ENCODE measurements at regions not wholly inside any gene's neighbourhood (a gene's known extent, or its start where the extent isn't known, plus 50 kb on each side); places are given as distances from the start of the nearest gene placed in this dataset.

DNA sequence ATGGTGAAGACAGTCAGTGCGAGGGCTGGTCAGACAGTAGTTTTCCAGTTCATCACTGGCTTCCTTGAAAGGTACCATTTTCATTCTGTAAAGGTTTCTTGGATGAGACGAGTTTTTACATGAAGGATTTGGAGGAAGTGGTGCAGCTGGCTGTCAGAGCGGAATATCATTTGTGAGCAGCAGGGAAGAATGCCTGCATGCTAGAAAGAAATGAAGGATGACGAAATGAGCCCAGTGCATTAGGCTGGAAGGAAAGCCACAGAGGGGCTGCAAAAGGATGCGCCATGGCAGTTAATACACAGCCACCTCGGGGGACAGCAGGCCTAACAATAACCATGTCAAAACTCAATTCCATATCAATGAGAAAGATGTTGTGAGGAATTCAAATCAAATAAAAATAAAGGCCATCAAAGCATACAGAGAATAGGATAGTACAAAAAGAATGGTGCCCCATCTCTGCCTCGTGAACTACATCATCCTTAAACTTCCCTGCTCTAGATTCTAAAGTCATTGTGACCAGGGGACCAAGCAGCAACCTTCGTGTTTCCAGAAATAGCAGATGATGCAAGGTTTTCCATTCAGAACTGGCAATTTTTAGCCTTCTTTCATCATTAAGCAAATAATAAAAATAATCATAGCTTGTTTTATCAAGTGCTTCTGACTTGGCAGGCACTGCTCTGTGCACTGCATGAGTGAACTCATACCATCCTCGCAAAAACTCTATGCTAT, 504.2 kb downstream of the RFC3 start:
- no peak for DNase-seq
- intact Hi-C loops (cut with micrococcal nuclease): loop anchor here (10.0 kb wide), 1 partner anchor 553 kb away; no protein-coding TSS in a partner anchor
- peak; percentile 81 for ATAC-seq

DNA sequence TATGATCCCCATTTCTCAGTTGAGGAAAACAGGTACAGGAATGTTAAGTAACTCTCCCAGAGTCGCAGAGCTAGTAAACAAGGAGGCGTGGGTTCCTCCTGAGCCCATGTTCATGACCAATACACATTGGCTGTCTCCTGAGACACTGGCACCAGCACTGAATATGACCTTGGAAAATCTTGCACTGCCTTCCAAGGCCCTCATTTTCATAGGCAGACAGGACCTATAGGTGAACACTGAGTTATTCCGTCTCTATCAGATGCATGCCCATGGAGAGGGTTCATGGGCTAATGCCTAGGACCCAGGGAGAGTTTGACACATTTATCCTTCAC, 504.8 kb downstream of the RFC3 start:
- no peak for ATAC-seq
- intact Hi-C loops (cut with micrococcal nuclease): loop anchor here (10.0 kb wide), 1 partner anchor 552 kb away; no protein-coding TSS in a partner anchor
- no peak for DNase-seq

DNA sequence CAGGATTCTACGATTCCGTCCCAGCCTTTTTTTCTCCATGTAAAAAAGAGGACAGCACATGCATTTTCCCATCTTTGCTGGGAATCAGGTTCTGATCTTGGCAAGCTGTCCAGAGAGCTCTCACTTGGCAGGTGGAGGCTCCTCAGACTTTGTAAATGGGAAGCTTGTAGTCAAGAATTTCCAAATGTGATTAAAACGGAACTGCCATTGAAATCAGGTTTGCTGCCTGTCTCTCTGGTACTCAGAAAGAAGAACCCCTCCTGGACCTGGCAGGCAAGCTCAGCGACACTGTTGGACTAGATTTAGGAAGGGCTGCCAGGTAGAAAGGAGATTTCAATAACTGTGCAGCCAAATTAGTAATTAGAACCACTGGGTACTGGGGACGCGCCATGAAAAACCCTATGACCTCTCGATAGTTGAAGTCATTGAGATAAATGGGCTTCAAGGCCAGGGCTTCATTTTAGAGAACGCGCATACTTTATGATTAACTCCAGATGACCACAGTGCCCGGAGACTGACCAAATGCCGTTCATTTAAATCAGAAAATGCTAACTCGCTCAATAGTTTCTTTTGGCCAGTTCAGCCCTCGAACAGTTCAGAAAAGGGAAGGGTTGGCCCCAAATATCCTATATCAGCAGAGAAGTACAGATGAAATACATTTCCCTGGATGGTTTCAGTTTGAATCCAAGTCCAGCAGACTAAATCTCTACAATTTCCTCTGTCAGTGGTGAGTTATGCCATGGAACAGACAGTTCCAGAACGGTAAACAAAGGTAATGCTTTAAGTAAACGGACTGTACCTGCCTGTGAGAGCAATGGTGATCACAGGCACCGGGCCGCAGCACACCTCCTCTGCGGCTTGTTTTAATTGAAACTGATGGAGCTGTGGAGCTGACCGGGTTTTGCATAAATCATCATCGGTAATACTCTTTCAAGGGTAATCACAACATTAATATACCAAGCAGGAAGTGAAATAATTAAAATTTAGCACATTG, 517.4 kb downstream of the RFC3 start:
- DNase-seq (no peak), ATAC-seq (no peak)
- intact Hi-C loops (cut with micrococcal nuclease): no loop called here

DNA sequence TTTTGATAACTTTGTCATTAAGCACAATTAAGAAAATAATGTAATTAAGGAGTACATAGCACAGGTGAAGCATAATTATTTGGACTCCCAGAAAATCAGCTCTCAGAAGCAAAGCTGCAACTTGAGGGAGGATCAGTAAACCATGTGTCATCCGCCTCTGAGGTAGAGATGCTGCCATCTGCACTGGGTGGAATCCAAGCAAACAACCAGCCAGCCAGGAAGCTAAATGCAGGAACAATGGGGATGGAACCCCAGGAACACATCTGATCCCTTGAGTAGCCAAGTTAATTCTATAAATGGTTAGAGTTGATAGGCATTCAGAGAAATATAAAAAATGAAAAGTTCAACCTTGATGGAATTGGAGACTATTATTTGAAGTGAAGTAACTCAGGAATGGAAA, 520.2 kb downstream of the RFC3 start:
- intact Hi-C loops (cut with micrococcal nuclease): no loop called here
- ATAC-seq: no peak
- DNase-seq: no peak

DNA sequence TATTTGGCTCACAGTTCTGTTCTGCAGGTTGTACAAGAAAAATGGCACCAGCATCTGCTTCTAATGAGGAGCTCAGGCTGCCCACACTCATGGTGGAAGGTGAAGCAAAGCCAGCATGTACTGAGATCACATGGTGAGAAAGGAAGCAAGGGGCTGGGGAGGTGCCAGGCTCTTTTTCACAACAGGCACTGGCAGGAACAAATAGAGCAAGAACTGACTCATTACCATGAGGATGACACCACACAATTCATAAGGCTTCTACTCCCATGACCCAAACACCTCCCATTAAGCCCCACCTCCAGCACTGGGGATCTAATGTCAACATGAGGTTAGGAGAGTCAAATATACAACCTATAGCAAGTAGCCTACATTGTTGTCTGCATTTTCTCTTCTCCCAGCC, 522.6 kb downstream of the RFC3 start:
- ATAC-seq: no peak
- DNase-seq: no peak
- intact Hi-C loops (cut with micrococcal nuclease): no loop called here

DNA sequence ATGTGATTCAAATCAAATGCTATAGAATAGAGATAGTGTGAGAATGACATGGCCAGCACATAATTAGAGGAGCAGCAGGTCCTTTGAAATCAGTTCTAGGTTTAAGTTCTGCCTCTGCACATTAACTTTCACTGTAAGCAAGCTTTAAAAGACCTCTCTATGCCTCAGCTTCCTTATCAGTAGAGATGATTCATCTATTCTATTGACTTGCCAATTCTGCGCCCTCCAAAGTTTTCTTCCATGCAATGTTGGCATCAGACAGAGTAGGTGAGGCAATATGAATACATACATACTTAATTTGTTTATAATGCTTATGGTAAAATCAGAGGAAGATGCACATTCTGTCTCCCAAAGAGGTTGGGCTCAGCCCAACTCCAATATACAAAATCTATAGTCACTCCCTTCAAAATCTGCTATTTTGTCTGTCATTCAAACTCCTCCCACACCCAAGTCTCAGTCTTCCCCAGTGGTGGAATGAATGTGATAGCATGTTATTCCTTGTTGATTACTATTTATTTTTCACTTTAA, 525.5 kb downstream of the RFC3 start:
- intact Hi-C loops (cut with micrococcal nuclease): no loop called here
- ATAC-seq: no peak

DNA sequence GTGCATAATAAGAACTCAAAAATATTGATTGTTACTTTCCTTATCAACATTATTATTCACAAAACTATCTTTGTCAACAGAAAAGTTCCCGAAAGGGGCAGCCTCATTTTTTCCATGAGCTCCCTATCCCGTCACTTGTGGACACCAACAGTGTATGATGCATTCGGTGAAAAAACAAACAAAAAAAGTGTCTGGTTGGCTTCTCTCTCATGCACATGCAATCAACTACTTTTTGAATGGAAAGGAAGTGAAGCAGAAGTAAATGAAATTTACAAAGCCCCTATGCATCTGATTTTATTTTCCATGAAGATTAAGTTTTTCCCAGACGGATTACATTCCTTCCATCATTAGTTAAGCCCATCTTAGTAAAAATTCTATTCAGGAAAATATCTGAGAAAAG, 526.9 kb downstream of the RFC3 start:
- intact Hi-C loops (cut with micrococcal nuclease): no loop called here
- no peak for DNase-seq
- ATAC-seq: no peak

More for the DNA sequence above, 525.5 kb downstream of the RFC3 start:
- DNase-seq: no peak

DNA sequence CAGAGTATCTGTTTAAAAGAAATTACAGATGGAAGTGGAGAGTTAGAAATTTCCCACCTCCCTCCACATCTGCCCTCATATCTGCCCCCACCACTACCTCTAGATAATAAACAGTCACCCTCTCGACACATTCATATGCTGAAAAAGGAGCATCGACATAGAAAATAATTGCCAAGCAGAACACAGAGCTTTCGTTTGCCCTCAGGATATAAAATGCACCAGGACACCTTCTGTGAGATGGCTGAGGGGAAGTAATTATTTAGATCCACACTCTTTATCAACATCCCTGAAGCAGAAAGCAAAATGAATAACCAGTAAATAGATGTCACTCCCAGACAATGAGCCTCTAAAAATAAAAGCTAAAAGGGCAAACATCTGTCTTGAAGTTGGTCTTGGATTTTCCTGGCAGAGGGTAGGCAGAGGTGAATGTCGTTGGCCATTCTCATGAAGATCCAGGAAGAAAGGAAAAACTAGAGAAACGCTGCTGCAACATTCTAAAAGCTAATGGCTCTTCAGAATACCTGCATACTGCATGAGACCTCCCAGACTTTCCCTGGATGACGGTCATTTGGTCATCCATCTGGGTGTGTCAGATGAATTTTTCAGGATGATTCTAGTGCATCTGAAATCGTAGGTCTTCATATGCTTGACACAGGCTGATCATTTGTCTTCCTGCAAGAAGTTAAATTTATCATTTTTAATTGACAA, 527.5 kb downstream of the RFC3 start:
- intact Hi-C loops (cut with micrococcal nuclease): no loop called here
- DNase-seq (no peak), ATAC-seq (no peak)

DNA sequence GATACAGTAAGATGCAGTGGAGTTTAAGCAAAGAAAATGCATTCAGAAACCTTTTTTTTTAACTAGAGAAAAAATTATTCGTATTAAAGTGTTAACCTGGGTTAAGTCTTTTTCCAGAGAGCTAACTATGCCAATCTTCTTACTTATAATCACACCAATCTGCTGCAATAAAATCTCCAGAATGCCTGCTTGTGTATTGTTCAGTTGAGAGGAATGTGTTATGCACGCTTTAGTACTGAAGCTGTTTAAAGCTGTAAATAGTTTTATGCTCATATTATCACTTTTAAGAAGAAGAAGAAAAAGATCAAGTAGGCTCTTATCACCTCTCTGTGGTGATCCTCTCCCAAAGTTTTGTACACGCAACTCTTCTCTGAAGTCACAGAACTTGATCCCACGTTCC, 528.7 kb downstream of the RFC3 start:
- intact Hi-C loops (cut with micrococcal nuclease): no loop called here
- DNase-seq: no peak
- ATAC-seq: no peak

DNA sequence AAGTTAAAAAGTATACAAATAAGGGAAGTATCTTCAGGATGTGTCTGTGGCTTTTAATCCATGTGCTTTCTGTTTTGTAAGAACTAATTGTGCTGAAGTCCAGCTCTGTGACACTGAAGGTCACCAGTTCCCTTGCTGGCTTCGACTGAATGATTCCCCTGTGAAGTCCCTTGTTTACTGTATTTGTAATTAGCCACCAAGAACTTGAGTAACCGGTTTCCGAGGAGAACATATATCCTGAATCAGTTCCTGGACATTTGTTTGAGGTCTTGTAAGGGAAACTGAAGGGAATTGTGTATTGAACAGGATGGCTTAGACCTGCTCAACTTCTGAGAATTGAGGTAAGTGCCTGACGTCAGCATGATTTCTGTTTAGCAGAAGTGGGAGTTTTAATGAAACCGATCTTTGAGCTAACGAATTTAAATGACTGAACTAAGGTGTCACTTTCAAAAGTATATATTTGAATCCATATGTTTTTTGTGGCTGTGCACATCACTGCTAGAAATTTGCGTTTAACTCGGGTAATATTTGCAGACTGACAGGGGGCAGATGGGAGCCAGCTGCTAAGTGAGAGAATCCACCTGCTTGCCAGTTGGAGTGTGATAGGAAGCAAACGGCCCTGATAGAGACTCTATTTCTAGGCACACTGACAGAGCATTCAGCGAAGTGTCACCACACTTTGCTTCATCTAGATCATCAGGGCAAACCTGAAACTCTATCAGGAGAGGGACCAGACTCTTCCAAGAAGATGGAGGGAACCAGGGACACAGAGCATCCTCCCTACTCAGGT, 530.0 kb downstream of the RFC3 start:
- peak; percentile 87 for ATAC-seq
- intact Hi-C loops (cut with micrococcal nuclease): no loop called here
- DNase-seq: no peak

DNA sequence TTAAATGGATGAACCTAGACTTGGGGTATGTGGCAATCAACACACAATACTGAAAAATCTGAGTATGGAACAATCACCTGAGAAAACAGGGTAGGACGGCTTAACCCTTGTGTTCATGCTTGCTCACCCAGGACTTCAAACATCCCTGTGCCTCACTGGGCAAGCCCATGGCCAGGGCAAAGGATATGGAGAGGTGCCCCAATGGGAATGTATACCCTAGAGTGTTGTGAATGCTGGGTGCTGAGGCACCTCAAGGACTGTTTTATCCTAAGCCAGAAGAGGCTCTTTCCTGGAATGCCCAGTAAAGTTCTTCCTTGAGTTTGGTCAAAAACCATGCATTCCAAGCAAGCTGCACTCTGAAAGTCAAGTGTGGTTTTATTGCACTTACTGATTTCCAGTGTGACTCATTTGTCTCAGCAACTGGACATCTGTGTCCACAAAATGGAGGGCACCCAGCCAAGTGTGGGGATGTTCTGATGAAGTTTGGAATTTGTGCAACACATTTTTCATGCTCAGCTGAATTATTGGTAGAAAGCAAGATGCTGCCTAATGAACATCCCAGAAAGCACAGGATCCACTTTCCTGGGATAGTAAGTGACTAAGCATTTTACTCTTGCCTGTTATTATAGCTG, 531.3 kb downstream of the RFC3 start:
- ATAC-seq (peak; percentile 68), DNase-seq (peak; percentile 73)
- intact Hi-C loops (cut with micrococcal nuclease): no loop called here

DNA sequence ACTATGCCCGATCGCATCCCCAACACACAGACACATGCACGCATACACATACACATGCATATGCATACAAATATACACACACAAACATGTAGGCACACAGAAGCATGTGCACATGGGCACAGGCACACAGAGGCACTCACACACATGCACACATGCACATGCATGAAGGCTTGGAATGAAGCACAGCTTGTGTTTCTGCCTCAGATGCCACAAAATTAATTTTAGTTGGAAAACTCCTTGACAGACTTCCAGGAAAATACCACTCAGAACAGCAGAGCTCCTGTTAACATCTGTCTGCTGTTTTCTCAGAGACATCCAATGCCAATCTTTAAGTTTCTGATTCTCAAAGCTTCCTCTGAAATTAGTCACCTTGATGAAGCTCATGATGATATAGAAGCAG, 532.7 kb downstream of the RFC3 start:
- ATAC-seq (no peak), DNase-seq (no peak)
- intact Hi-C loops (cut with micrococcal nuclease): no loop called here

DNA sequence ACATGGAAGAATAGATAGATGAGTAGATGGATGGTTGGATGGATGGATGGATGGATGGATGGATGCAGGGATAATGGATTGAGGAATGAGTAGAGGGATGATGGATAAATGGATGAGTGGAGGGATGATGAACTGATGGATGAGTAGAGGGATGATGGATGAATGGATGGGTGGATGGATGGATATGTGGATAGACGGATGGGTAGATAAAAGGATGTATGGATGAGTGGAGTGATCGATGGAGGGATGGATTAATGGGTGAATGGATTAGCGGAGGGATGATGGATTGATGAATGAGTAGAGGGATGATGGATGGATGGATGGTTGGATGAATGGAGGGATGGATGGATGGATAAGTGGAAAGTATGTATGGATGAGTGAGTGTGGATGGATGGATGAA, 533.2 kb downstream of the RFC3 start:
- intact Hi-C loops (cut with micrococcal nuclease): no loop called here
- ATAC-seq (no peak), DNase-seq (no peak)

DNA sequence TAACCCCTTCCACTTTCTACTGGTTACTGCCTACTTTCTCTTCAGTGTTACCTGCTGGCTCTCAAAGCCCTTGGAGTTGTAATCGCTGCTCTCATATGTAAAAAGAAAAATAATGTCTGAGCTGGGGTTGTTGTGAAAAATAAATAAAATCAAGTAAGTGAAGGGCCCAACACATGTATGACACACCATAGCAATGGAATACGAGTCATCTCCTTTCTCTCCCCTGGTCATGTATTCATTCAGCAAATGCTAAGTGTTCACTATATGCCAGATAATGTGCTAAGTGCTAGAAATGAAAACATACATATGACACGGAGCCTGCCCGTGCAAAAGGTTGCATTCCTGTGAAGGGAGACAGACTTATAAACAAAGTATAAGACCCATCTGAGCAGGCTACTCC, 535.0 kb downstream of the RFC3 start:
- intact Hi-C loops (cut with micrococcal nuclease): no loop called here
- DNase-seq (no peak), ATAC-seq (no peak)

DNA sequence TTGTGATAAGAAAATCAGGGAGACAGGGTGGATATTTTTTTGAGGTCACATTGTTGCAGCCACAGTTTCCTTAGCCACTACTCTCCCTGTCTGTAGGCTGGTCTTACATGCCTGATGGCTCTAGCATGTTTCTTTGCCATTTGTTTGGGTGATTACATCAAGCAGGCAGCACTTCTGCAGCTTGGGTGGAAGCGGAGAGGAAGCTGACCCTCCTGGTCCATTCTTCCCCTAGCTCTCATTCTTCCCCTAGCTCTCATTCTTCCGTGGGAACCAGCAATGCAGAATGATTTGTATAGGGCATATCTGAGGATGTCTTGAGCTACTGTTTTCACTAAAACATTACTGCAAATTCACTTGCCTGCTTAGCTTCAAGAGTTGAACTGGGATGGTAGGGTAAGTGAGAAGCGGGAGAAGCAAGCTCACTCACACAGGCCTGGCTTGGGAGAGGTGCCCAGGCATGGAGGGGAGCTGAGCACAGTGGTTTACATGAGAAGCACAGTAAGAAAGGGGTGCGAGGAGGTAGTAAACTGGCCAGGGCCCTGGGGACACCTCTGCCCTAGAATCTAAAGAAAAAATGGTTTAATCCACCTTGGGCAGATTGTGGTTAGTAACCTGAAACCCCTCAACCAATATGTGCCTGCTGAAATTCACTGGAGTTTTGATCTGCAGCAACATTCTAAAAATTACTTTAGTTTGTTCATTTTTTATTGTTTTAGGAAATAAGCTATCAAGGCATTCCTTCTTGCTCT, 538.9 kb downstream of the RFC3 start:
- intact Hi-C loops (cut with micrococcal nuclease): no loop called here
- no peak for ATAC-seq
- DNase-seq: no peak

DNA sequence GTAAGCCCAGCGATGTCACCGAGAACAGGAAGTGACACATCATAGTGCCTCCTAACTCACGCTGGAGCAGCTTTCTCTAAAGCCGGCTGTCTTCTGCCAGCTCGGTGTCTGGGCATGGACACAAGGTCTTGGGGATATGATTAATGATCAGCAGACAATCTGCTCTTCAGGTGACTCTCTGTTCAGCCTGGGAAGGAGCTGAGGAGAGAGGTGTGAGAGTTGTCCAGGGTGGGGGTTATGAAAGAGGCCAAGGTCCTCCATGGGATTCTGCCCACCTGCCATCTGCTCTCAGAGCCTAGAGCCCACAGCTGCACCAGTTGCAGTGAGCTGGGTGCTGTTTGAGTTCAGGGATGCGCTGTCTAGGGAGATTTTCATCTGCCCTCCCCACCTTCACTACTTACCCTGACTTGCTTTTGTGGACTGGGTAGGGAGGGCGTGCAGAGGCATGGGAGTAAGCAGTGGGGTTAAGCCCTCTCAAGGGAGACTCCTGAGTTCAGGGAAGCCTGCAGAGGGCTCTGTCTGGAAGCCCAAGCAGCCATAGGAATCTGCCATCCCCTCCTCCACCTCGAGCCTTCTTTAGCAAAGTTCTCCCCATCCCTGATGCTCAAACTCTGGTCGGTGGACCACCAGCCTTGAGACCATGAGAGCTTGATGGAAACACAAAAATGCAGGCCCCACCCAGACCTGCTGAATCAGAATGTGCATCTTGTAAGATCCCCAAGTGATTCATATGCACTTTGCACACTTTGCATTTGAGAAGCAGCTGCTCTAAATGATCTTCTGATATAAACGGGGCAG, 539.7 kb downstream of the RFC3 start:
- no peak for ATAC-seq
- DNase-seq: no peak
- intact Hi-C loops (cut with micrococcal nuclease): no loop called here
